ENCODE measurements at regions not wholly inside any gene's neighbourhood (a gene's known extent, or its start where the extent isn't known, plus 50 kb on each side); places are given as distances from the start of the nearest gene placed in this dataset.

DNA sequence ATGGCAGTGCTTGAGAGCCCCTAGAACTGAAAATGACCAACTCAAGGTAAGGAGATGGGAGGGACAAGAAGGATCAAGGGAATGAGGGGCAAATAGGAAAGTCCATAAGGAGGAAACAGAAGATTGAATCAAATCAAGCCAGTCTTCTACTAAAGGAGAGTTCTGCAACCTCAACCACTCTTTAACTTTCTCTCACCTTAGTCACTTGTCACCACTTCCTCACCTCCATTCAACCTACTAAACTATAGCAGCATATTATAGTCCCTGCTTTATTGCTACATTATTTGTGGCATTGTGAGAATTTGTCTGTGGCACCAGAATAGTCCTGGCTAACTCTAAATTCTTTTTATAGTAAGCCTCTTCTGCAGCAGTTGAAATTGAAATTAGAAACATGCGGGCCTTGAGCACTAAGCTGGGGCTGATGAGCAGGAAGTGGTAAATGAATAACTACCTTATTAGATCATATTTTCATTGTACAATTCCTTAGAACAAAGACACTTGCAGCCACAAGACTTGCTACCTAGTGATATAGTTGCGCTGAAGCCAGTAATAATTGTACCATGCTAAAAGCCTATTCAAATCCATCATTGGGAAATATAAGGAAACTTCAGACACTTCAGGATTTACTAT, 336.9 kb downstream of the ZNF674 start:
- DNase-seq (ENCODE audit: extremely low read depth in 1 of 4, low spot score in 3 of 4) (no peak), ATAC-seq (no peak), FAIRE-seq (no peak)
- H4K20me1 ChIP-seq (replicated peaks; ENCODE audit: control insufficient read depth, insufficient read depth, low read length): no peaks in the 10 kb centered on the region
- WGBS (ENCODE audit: insufficient coverage, low coverage, missing lambda C conversion rate): 0% methylated on average over 2 of the region's 2 CpGs
- intact Hi-C loops (cut with micrococcal nuclease): no loop called here
- H3K27ac ChIP-seq (ENCODE audit: extremely low read depth, low read depth, low read length): no peak overlapping the region
- H3K27me3 ChIP-seq (ENCODE audit: control insufficient read depth in 2 of 2, insufficient read depth in 2 of 2, low read length in 2 of 2): no peaks in the 10 kb centered on the region
- TF ChIP-seq EGR1 (conservative IDR thresholded peaks at IDR 0.05) (no peak), DNMT1 (IDR thresholded peaks at IDR 0.05) (no peak)
- TF ChIP-seq, protein P1, sequence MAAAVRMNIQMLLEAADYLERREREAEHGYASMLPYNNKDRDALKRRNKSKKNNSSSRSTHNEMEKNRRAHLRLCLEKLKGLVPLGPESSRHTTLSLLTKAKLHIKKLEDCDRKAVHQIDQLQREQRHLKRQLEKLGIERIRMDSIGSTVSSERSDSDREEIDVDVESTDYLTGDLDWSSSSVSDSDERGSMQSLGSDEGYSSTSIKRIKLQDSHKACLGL (CRISPR knock-in tag; IDR thresholded peaks at IDR 0.05; ENCODE audit: borderline replicate concordance, poor library complexity, severe bottlenecking): no peak
- H3K9me3 ChIP-seq (replicated peaks; ENCODE audit: control insufficient read depth, insufficient read depth, low read depth, low read length): no peaks in the 10 kb centered on the region
- H3K4me1 ChIP-seq (replicated peaks in 1 of 2; ENCODE audit: control insufficient read depth in 2 of 2, insufficient read depth in 2 of 2, low read length in 2 of 2): no peaks in the 10 kb centered on the region
- no peak overlapping the region for H3K9ac ChIP-seq (ENCODE audit: insufficient read depth in 1 of 2, low read depth in 2 of 2, low read length in 2 of 2)
- BruUV-seq (replicated peaks): no TSS peak
- in situ Hi-C loops (cut with MboI): no loop called here
- CTCF ChIA-PET (ENCODE audit: low intra/inter-chr PET ratio): no interaction called here
- H3K4me3 ChIP-seq: no peak overlapping the region
- no peaks in the 10 kb centered on the region for H3K9me1 ChIP-seq (ENCODE audit: control insufficient read depth, insufficient read depth, low read length)
- H3K79me2 ChIP-seq (ENCODE audit: control insufficient read depth, insufficient read depth, low read length): no peaks in the 10 kb centered on the region
- POLR2A ChIA-PET: no interaction called here
- no peaks in the 10 kb centered on the region for H3K36me3 ChIP-seq (ENCODE audit: control insufficient read depth, insufficient read depth, low read length)
- no peak overlapping the region for H3K4me2 ChIP-seq (ENCODE audit: insufficient read depth, low read length)
- H2AFZ ChIP-seq (ENCODE audit: low read depth, low read length): no peak overlapping the region

DNA sequence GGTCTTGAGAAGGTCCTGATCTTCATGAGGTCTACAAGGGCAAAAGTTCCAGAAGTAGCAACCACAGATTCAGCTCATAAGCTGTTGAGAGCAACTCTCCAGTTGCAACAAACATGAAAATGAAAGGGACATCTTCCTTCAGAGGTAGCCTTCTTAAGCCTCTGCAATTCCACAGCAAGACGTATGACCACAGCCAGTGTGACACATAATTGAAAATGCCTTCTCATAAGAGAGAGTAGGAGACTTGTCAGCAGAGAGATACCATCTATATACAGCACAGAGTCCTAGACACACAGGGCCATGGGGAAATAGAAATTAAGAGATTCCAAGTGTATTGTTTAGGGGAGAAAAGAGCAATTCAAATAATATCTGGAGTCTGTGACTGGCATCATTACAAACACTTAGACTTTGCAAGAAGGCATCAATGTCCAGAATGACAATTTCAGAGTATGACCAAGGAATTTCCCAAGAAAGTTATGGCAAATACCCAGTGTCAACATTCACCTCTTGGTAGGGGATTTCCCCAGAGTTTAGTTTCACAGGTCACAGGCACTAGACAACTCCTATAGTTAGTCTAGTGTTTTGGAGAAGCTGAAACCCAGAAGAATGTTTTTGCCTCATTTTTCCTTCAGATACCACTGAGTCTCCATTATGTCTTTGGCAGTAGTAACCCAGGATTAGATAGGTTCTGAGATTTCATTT, 340.3 kb downstream of the ZNF674 start:
- intact Hi-C loops (cut with micrococcal nuclease): no loop called here
- BruUV-seq (replicated peaks): no TSS peak
- Histone ChIP-seq H3K4me1 (replicated peaks in 1 of 2; ENCODE audit: control insufficient read depth in 2 of 2, insufficient read depth in 2 of 2, low read length in 2 of 2) (no peaks in the 10 kb centered on the region), H3K36me3 (ENCODE audit: control insufficient read depth, insufficient read depth, low read length) (no peaks in the 10 kb centered on the region), H3K9me3 (replicated peaks; ENCODE audit: control insufficient read depth, insufficient read depth, low read depth, low read length) (no peaks in the 10 kb centered on the region), H4K20me1 (replicated peaks; ENCODE audit: control insufficient read depth, insufficient read depth, low read length) (no peaks in the 10 kb centered on the region), H3K9ac (ENCODE audit: insufficient read depth in 1 of 2, low read depth in 2 of 2, low read length in 2 of 2) (no peak overlapping the region), H3K79me2 (ENCODE audit: control insufficient read depth, insufficient read depth, low read length) (no peaks in the 10 kb centered on the region), H2AFZ (ENCODE audit: low read depth, low read length) (no peak overlapping the region), H3K4me3 (no peak overlapping the region), H3K9me1 (ENCODE audit: control insufficient read depth, insufficient read depth, low read length) (no peaks in the 10 kb centered on the region), H3K27ac (ENCODE audit: extremely low read depth, low read depth, low read length) (no peak overlapping the region), H3K4me2 (ENCODE audit: insufficient read depth, low read length) (no peak overlapping the region), H3K27me3 (ENCODE audit: control insufficient read depth in 2 of 2, insufficient read depth in 2 of 2, low read length in 2 of 2) (no peaks in the 10 kb centered on the region; a peak in 1 of 5 replicates)
- FAIRE-seq (no peak), DNase-seq (ENCODE audit: extremely low read depth in 1 of 4, low spot score in 3 of 4) (no peak), ATAC-seq (no peak)
- CTCF ChIA-PET (ENCODE audit: low intra/inter-chr PET ratio): no interaction called here
- POLR2A ChIA-PET: no interaction called here
- 0% methylated on average over 1 of the region's 1 CpG for WGBS (ENCODE audit: insufficient coverage, low coverage, missing lambda C conversion rate)
- in situ Hi-C loops (cut with MboI): no loop called here
- TF ChIP-seq SMAD3 (CRISPR knock-in tag; conservative IDR thresholded peaks at IDR 0.05) (no peak), TAL1 (IDR thresholded peaks at IDR 0.05) (no peak), MEF2A (IDR thresholded peaks at IDR 0.05; ENCODE audit: control insufficient read depth, low read depth, low read length) (no peak), HDAC3 (IDR thresholded peaks at IDR 0.05; ENCODE audit: borderline replicate concordance, partially characterized antibody) (no peak)
